Memory B cell (primary cell): ENCODE measurements at regions not wholly inside any gene's neighbourhood (a gene's known extent, or its start where the extent isn't known, plus 50 kb on each side); places are given as distances from the start of the nearest gene placed in this dataset.
A peak's percentile ranks its signal among the peaks of the same experiment; 100 is the strongest.
"Not testable (repeated sequence)": the region's sequence is repeated elsewhere in the genome, so short reads cannot be mapped to it uniquely, and the experiment has no call there.

Experiments
- ATAC-seq: fragments of 150-1000 bp; cut with Tn5 transposase; 2 replicates; pipeline ENCODE4 v1.10.0; 2021; ENCODE audit warnings: low read depth, mild to moderate bottlenecking, moderate library complexity
- DNase-seq, 2 donors: peaks; one replicate each; pipeline ENCODE4 v3.0.0; 2022; ENCODE audit warnings: low spot score in 2 of 2
- H3K27ac Mint-ChIP-seq: one replicate; pipeline ENCODE4 v1.8.0; 2022; ENCODE audit warnings: mild to moderate bottlenecking, moderate library complexity, mixed read lengths
- H3K27me3 Mint-ChIP-seq: one replicate; pipeline ENCODE4 v1.8.0; 2022; ENCODE audit warnings: mixed read lengths
- H3K36me3 Mint-ChIP-seq: one replicate; pipeline ENCODE4 v1.8.0; 2022; ENCODE audit warnings: mild to moderate bottlenecking, mixed read lengths
- H3K4me1 Mint-ChIP-seq: one replicate; pipeline ENCODE4 v1.8.0; 2022; ENCODE audit warnings: mixed read lengths
- H3K4me3 Mint-ChIP-seq: one replicate; pipeline ENCODE4 v1.8.0; 2022; ENCODE audit warnings: mild to moderate bottlenecking, moderate library complexity, mixed read lengths
- H3K9me3 Mint-ChIP-seq: one replicate; pipeline ENCODE4 v1.8.0; 2022; ENCODE audit warnings: mixed read lengths

DNA sequence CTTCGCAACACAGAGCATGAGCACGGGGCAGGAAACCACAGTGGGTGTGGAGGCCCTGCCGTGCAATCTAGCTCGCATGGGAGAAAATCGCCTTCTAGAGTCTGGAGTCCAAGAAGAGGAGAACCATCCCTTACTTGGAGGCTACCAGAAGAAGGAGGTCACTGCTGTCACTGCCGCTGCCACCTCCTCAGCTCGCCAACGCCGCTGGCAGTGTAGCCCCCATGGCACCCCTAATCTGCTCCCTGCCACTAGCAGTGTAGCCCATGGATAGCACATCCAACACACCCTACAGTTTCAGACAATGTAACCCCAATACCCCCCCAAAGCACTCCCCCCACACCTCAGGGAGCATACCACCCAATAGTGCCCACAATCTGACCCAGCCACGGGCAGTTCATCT lies 438.0 kb upstream of the ZNF337 start:
- no peak for DNase-seq
- Mint-ChIP-seq H3K36me3 (no peaks in the 10 kb centered on the region), H3K27ac (no peak overlapping the region), H3K27me3 (no peaks in the 10 kb centered on the region), H3K4me1 (no peaks in the 10 kb centered on the region), H3K4me3 (no peak overlapping the region), H3K9me3 (peaks cover 12% of the 10 kb centered on the region)
- no peak for ATAC-seq

DNA sequence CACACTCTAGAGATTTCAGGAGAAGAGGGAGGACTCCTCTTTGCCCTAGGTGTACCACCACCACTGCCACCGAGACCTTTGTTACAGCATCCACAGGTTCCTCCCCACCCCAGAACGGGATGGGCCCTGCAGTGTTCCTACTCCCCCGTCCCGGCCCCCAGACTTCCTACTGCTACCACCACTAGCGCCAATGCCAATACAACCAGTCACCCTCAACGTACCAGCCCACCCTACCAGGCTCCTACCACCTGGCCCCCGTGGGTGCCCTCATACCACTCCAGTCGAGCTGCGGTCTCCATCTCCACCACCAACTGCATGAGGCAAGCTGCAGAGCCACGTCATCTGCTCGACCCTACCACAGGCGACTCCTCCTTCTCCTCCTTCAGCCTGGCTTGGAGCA lies 437.1 kb upstream of the ZNF337 start:
- H3K27me3 Mint-ChIP-seq, ATAC-seq, H3K4me3 Mint-ChIP-seq: not testable (repeated sequence)

GRCh38 chr20:26120920-26121319 lies 424.3 kb upstream of the ZNF337 start:
- not testable (repeated sequence) for H3K36me3 Mint-ChIP-seq, H3K27me3 Mint-ChIP-seq, H3K4me1 Mint-ChIP-seq, DNase-seq, H3K9me3 Mint-ChIP-seq, H3K27ac Mint-ChIP-seq, H3K4me3 Mint-ChIP-seq, ATAC-seq

More for the DNA sequence above, 437.1 kb upstream of the ZNF337 start:
- not testable (repeated sequence) for H3K27ac Mint-ChIP-seq, DNase-seq, H3K36me3 Mint-ChIP-seq, H3K4me1 Mint-ChIP-seq
- H3K9me3 Mint-ChIP-seq = peaks cover 12% of the 10 kb centered on the region

GRCh38 chr20:26094498-26094897 lies 397.8 kb upstream of the ZNF337 start:
- H3K9me3 Mint-ChIP-seq, DNase-seq, ATAC-seq, H3K36me3 Mint-ChIP-seq, H3K4me3 Mint-ChIP-seq, H3K27ac Mint-ChIP-seq, H3K27me3 Mint-ChIP-seq, H3K4me1 Mint-ChIP-seq: not testable (repeated sequence)

DNA sequence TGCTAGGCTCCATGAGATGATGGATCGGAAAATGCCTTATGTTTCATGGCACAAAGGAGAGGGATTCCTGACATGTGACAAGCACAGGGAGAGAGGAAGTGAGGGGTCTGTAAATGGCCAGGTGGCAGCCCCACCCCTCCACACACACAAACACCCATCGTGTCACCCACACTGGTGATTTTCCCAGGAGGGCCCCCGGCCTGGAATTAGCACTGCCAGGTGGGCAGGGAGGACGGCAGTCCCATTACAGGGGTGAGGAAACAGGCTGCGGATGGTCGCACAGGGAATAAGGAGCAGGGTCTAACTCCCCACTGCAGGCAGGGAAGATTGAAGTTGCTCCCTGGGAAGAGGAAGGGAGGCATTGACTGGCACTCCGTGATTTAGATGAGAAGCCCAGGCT lies 395.3 kb upstream of the ZNF337 start:
- not testable (repeated sequence) for DNase-seq, H3K4me3 Mint-ChIP-seq, H3K4me1 Mint-ChIP-seq, H3K27me3 Mint-ChIP-seq, H3K9me3 Mint-ChIP-seq, H3K36me3 Mint-ChIP-seq, ATAC-seq, H3K27ac Mint-ChIP-seq

GRCh38 chr20:26086195-26086594 lies 389.5 kb upstream of the ZNF337 start:
- not testable (repeated sequence) for H3K27me3 Mint-ChIP-seq, H3K36me3 Mint-ChIP-seq, H3K4me1 Mint-ChIP-seq, H3K27ac Mint-ChIP-seq, H3K4me3 Mint-ChIP-seq, H3K9me3 Mint-ChIP-seq, ATAC-seq, DNase-seq

DNA sequence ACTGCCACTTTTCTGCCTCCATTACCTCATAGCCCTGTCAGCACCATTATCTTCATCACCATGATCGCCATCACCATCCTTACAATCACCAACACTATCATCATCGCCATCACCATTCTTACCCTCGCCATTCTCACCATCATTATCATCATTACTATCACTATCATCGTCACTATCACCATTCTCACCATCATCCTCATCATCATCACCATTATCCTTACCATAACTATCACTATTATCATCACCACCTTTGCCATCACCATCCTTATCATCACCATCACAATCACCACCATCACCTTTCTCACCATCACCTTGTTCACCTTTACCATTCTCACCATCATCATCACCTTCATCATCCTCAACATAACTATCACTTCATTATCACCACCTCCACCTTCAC lies 377.3 kb upstream of the ZNF337 start:
- DNase-seq, H3K9me3 Mint-ChIP-seq, H3K4me1 Mint-ChIP-seq, H3K27me3 Mint-ChIP-seq, H3K36me3 Mint-ChIP-seq, ATAC-seq, H3K27ac Mint-ChIP-seq, H3K4me3 Mint-ChIP-seq: not testable (repeated sequence)

GRCh38 chr20:26059324-26059723 lies 362.7 kb upstream of the ZNF337 start:
- H3K27ac Mint-ChIP-seq, H3K4me1 Mint-ChIP-seq, H3K36me3 Mint-ChIP-seq, ATAC-seq, H3K27me3 Mint-ChIP-seq, H3K9me3 Mint-ChIP-seq, H3K4me3 Mint-ChIP-seq, DNase-seq: not testable (repeated sequence)

GRCh38 chr20:26058446-26058845 lies 361.8 kb upstream of the ZNF337 start:
- not testable (repeated sequence) for H3K27ac Mint-ChIP-seq, H3K9me3 Mint-ChIP-seq, H3K27me3 Mint-ChIP-seq, ATAC-seq, H3K4me3 Mint-ChIP-seq, DNase-seq, H3K4me1 Mint-ChIP-seq, H3K36me3 Mint-ChIP-seq

DNA sequence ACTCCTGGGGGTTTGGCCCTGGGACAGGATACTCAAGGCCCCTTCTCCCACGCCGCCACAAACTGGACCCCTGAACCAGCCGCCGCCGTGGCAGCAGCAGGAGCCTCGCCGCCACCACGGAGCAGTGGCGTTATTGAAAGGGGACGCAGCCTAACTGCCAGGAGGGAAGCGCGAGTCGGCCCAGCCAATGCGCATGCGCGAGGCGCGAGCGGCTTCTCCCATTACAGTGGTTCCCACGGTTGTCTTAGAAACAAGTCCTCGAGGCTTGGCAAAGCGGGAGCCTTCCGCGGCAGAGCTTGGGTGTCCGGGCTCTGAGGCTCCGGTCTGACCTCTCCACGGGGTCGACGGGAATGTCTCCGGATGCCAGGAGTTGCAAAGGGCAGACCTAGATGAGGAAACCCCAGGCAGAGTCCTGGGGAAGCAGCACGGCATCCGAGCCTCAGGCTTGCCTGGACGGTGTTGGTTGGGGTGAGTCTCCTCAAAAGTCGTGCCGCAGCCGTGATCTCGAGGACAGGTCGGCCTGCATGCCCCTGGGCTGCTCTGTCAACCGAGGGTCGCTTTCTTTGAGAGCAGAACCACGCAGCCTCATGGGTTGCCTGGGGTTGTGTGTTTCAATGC lies 360.6 kb upstream of the ZNF337 start:
- H3K4me3 Mint-ChIP-seq, H3K4me1 Mint-ChIP-seq, DNase-seq, H3K27ac Mint-ChIP-seq, H3K36me3 Mint-ChIP-seq, H3K27me3 Mint-ChIP-seq, H3K9me3 Mint-ChIP-seq: not testable (repeated sequence)
- ATAC-seq = peak; percentile 24

DNA sequence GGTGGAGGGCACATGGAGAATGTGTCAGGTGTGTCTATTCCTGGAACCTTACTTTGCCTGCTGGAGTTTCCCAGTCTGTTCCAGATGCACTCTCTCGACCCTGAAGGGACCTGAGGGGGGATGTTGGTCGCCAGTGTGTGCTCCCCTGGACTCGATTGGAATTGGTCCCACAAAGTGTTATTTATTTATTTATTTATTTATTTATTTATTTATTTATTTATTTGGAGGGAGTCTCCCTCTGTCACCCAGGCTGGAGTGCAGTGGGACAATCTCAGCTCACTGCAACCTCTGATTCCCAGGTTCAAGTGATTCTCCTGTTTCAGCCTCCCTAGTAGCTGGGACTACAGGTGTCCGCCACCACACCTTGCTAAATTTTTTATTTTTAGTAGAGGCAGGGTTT lies 329.1 kb upstream of the ZNF337 start:
- DNase-seq, H3K4me3 Mint-ChIP-seq, H3K27ac Mint-ChIP-seq, H3K27me3 Mint-ChIP-seq, H3K9me3 Mint-ChIP-seq, ATAC-seq, H3K36me3 Mint-ChIP-seq, H3K4me1 Mint-ChIP-seq: not testable (repeated sequence)

GRCh38 chr20:26010942-26011276 lies 314.3 kb upstream of the ZNF337 start:
- Mint-ChIP-seq H3K4me3 (peak overlapping the region; percentile 97), H3K4me1 (peaks cover 11% of the 10 kb centered on the region)
- not testable (repeated sequence) for H3K27ac Mint-ChIP-seq, H3K27me3 Mint-ChIP-seq, ATAC-seq, H3K36me3 Mint-ChIP-seq, H3K9me3 Mint-ChIP-seq, DNase-seq

DNA sequence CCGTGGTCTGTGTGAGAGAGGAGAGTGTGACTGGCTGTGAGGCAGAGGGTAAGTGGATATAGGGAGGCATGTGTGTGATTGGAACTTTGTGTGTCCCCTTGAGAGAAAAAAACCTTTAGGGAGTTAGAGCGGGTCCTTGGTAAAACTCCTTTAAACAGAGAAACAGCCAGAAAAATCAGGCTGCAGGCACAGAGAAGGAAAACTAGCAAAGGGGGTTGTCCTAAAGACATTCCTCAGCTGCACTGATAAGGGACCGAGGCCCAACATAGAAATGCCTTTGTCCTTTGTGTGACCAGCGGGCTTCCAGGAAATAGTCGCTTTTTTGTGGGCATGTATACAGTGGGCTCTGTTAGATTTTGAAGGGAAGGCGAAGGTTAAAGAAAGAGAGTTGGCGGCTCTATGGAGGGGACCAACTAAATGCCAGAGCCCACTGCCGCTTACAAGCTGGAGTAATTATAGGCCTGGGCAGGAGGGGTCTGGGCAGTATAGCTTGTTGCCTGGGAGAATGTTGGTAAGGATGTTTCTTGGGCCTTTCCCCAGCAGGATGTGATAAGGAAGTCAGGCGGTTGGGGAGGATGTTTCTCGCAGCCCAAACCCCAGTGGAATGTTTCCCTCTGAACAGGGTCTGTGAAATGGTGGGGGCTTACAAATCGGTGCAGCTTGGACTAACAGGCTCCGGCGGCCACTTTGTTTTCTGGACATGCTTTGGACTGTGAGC lies 313.7 kb upstream of the ZNF337 start:
- DNase-seq = not testable (repeated sequence)
- H3K4me3 Mint-ChIP-seq = peak overlapping the region; percentile 97

DNA sequence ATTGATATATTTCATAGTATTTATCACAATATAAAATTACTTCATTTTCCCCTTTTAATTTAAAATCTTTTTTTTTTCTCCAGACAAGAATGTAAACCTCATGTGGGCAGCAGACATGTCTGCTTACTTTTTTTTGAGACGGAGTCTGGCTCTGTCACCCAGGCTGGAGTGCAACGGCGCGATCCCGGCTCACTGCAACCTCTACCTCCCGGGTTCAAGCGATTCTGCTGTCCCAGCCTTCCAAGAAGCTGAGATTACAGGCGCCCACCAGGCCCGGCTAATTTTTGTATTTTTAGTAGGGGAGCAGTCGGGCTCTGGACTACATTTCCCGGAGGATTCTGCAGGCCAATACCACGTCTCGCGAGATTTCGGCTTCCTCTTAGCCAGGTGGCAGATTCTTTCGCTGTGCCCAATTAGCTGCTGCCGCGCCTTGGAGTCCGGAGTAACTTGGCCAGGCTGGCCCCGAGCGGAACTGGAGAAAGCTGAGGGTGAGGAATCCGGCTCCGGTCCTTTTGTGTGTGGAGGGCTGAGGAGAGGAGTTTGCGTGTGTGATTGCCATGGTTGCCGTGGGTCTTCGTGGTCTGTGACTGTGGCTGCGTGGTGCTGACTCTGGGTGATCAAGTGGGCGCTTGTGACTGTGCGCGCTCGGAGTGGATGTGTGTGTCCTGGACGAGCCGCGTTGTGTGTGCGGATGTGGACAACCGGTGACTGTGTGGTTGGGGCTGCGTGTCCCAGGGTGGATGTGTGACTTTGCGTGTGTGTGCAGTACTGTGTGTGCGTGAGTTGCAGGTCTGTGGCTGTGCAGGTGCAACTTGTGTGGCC lies 313.0 kb upstream of the ZNF337 start:
- H3K9me3 Mint-ChIP-seq, H3K36me3 Mint-ChIP-seq, H3K27me3 Mint-ChIP-seq: not testable (repeated sequence)
- DNase-seq (peak; percentile 38 to 44), ATAC-seq (peak; percentile 24)
- peaks cover 11% of the 10 kb centered on the region for H3K4me1 Mint-ChIP-seq
- peak overlapping the region; percentile 97 for H3K4me3 Mint-ChIP-seq
- H3K27ac Mint-ChIP-seq = peak overlapping the region; percentile 88

More for the DNA sequence above, 313.7 kb upstream of the ZNF337 start:
- H3K4me1 Mint-ChIP-seq = peaks cover 11% of the 10 kb centered on the region
- not testable (repeated sequence) for H3K27me3 Mint-ChIP-seq, H3K36me3 Mint-ChIP-seq, ATAC-seq, H3K9me3 Mint-ChIP-seq
- peak overlapping the region; percentile 88 for H3K27ac Mint-ChIP-seq
